ENCODE measurements at regions not wholly inside any gene's neighbourhood (a gene's known extent, or its start where the extent isn't known, plus 50 kb on each side); places are given as distances from the start of the nearest gene placed in this dataset.

GRCh38 chr2:171608168-171608567 is 79.1 kb upstream of the DYNC1I2 start:
- DNase-seq (ENCODE audit: low spot score): no peak

- no peak for DNase-seq (ENCODE audit: low spot score)
These were observed 76.4 kb upstream of the DYNC1I2 start for GRCh38 chr2:171610824-171611223.

DNA sequence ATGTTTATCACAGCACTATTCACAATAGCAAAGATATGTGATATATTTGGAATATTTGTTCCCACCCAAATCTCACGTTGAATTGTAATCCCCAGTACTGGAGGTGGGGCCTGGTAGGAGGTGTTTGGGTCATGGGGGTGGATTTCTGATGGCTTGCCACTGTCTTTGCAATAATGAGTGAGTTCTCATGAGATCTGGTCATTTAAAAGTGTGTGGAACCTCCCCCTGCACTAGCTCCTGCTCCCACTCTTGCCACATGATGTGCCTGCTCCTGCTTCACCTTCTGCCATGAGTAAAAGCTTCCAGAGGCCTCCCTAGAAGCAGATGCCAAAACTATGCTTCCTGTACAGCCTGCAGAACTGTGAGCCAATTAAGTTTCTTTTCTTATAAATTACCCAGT is 72.2 kb upstream of the DYNC1I2 start:
- DNase-seq (ENCODE audit: low spot score): no peak

DNA sequence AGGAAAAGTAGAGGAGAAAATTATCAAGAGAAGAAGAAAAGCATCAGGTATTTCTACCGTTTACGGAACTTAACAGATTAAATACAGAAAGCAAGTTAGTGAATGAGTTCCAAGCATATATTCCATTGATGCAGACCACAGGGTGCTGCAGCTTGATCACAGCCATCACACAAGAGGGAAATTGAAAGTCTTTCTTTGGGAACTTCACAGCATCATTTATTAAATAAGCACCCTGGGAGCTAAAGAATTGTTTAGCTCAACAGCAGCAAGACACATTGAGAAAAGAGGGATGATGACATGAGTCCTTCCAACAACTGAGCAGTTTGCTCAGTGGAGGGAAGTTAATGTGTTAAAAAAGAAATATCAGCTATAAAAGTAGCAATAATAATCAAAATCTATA is 69.3 kb upstream of the DYNC1I2 start:
- DNase-seq (ENCODE audit: low spot score): no peak

DNA sequence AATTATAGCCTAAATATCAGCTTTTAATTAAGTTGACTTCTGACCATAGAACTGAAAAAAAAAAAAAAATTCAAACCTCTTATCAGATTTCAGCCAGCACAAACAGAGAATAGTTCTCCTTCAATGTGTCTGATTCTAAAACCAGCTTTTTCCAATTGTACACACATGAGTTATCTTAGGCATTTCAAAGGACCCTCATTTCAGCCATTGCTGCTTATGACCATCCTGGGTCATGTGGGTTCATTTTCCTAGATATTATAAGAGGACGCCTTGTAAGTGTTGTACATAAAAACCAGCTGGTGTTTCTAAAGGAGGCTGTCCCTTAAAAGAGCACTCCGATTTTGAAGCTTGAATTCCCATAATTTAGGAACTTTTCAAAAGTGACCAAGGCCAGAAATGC is 62.3 kb upstream of the DYNC1I2 start:
- no peak for DNase-seq (ENCODE audit: low spot score)

- no peak for DNase-seq (ENCODE audit: low spot score)
These were observed 60.3 kb upstream of the DYNC1I2 start for GRCh38 chr2:171626949-171627348.

DNA sequence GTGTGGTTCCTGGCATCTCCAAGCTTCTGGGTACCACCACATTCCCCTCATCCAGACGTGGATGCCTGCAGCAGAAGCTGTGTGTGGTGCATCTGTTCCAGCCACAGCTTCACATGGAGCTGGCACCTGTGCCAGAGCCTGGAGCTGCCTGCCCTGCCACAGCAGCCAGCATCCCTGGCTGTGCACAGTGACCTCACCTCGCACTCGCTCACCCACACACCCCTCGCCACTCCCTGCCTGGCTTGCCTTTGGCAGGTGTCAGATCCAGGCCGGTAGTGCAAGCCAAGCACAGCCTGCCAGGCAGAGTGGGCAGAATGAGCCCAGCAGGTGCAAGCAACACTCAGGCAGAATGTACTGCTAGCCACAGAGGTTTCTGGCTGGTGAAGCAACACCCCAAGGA is 59.9 kb upstream of the DYNC1I2 start:
- no peak for DNase-seq (ENCODE audit: low spot score)

DNA sequence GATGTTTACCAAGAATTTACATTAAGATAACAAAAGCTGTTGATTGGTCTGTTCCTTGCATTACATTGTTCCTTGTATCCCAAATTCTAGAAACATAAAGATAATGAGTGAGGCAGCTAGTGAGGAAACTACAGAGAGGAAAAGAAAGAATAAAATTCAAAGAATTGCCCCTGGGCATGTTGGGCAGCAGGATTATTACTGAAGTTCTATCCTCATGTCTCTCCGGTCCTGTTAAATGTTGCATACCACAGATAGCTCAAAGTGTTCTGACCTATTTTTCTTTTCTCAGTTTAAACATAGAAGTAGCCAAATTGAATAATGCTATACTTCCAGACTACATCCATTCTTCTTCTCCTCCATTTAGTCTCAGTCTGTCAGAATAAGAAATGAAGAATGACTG is 58.2 kb upstream of the DYNC1I2 start:
- no peak for DNase-seq (ENCODE audit: low spot score)

DNA sequence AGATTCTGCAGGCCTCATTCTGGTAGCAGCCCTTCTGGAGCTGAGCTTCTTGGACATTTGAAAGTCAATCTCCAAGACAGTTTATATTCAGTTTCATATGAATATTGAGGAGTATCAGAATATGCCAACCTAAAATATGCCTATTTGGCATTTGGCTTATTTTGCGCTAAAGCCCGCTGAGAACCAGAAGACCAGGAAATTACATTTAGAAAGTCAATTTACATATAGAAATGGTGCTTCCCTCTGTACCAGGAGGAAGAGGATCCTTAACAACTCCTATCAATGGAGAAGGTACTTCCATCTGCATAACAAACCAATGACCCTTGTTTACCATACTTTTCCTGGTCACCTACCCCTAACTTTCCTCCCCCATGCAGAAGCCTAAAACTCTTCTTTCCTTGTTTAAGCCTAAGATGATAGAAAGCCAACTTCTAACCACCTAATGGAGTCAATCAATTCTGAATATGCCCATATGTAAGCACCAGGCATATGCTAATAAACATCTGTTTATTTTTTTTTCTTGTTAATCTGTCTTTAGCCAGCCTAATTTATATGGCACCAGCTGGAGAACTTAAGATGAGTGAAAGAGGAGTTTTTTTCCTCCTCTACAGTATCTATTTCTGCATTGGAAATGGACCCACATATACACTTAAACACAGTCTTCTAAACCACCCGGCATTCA is 57.0 kb upstream of the DYNC1I2 start:
- no peak for DNase-seq (ENCODE audit: low spot score)

- peak; percentile 14 for DNase-seq (ENCODE audit: low spot score)
These were observed 56.2 kb upstream of the DYNC1I2 start for GRCh38 chr2:171630812-171631626.

Measured in RKO (cell line).